Stimulated activated CD8-positive, alpha-beta memory T cell treated with anti-CD3 and anti-CD28 coated beads, Interleukin-7, amount 100 ng/mL, for 1 hour (primary cell): ENCODE measurements at regions not wholly inside any gene's neighbourhood (a gene's known extent, or its start where the extent isn't known, plus 50 kb on each side); places are given as distances from the start of the nearest gene placed in this dataset.

ENCODE experiments used
- DNase-seq, 2 donors: peaks; one replicate each; pipeline ENCODE4 v3.0.0-alpha.2; 2020; ENCODE audit warnings: low read depth in 2 of 2

DNA sequence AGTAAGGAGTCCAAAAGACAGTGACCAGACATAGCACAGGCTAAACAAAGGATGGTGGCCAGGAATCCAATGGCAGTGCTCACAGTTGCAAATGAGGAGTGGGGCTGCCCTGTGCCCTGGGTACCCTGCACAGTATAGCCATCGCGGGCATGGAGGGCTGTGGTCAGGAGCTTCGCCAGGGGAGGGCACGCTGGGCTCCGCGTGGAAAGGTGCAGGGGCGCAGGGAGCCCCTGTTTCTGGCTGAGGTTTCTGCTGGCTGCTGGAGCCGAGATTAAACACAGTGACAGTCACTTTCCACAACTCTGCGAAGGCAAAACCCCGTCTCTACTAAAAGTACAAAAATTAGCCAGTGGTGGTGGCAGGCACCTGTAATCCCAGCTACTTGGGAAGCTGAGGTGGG lies 194.7 kb downstream of the GALR1 start:
- DNase-seq: no peak

DNA sequence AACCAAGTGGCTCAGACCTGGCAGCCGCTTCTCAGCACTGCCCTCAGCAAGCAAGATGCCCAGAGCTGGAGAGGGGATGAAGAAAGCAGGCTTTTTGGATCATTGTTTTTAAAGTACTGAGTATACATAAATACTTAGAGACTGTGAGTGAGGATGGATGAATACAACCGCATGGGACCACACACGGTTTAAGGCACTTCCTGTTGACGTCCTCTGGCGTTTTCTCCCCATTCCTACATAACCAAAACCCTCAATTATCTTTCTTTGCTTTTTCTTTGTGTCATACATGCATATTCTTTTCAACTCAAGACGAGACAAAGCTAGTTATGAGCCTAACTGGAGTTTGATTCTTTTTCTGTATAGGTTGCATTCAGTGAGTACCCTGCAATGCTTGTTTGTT lies 198.4 kb downstream of the GALR1 start:
- DNase-seq: no peak

DNA sequence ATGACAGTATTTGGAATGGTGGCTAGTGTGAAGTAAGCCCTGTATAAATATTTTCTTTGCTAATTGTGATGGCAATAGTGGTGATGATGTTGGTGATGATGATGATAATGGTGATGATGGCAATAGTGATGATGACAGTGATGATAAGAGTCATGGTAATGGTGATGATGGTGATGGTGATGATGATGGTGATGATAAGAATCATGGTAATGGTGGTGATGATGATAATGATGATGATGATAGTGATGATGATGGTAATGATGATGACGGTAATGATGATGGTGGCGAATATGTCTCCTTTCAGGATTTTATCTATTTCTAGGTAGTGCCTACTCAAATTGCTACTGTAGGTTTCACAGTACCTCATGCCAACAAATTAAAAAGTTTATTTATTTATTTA lies 205.4 kb downstream of the GALR1 start:
- no peak for DNase-seq

DNA sequence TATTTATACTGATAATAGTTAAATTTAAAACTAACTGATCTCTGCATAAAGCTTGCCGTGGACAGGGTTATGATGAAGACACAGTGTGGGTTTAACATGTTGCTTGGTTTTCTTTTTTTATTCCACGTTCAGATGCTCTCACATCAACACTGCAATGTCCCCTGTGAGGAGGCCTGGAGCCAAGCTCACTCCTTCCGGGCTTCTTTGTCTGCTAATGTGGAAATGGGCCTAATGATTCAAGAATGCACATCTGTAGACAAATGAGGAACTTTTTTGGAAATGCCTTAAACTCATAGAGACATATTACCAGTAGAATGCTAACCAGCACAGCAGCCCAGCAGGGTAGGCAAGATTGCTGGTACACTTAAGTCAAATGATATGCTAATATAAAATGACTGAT lies 208.0 kb downstream of the GALR1 start:
- no peak for DNase-seq

DNA sequence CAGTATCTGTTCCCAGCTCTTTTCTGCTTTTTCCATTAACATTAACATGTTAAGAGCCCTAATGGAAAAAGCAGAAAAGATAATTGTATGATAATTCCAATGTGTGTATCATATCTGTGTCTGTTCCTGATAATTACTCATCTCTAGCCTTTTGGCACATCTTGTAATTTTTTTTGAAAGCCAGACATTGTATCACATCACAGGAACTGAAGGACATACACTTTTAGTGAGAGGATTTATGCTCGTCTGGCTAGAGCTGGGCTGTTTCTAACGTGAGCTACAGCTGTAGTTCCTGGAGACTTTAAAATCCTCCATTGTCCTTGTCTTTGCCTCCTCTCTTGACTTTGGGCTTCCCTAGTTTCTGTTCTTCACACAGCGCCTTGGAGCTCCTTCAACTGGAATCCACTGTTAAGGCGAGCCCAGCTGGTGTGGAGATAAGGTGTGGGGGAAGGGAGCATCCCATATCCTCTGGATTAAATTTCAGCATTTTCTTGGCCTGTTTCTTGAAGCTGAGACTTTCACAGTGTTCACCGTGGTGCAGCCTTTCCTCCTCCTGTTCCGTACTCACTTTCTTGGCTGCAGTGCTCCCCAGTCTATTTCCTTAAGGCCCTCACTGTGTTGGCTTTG lies 211.5 kb downstream of the GALR1 start:
- DNase-seq: no peak

DNA sequence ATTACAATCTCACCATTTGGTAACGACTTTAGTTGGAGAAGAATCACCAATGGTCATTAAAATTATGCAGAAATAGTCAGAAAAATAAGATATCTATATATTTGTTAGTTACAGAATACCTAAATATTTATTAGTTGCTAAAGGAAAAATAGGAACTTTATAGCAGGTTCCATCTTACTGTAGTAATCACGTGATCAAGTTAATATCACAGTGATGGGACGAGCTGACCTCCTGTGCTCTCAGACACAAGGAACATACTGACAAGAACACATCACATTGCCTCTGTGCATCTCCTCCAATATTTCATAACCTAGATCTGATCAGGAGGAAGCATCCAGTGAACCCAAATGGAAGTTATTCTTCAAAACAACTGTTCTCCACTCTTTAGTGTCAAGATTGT lies 215.3 kb downstream of the GALR1 start:
- DNase-seq: no peak

DNA sequence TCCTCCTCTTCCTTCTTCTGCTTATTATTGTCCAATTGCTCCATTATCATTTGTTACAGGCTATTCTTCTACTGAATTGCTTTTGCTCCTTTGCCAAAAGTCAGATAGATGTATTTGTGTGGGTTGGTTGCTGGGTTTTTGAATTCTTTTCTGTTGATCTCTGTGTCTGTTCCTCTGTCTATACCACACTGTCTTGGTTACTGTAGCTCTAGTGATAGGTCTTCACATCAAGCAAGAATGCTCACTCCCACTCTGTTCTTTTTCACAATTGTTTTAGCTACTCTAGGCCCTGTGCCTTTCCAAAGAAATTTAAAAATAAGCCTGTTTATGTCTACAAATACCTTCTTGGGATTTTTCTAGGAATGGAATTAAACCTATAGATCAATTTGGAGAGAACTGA lies 217.2 kb downstream of the GALR1 start:
- no peak for DNase-seq

DNA sequence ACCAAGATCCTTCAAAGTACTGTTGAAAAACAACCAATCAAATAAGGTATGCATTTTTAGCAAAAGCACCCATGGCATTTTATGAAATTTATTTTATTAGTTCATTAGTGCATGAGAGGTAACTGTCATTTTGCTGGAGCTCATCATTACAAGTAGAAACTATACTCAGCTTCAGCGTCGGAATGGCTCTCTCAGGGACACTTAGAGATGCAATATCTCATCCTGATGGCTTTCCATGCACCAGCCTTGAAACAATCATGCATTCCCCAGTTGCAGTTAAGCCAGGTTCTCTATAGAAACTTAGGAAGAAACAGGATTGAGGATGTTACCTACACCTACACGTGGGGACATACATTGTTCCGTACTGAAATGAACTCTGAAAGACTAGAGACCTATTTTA lies 219.5 kb downstream of the GALR1 start:
- no peak for DNase-seq

DNA sequence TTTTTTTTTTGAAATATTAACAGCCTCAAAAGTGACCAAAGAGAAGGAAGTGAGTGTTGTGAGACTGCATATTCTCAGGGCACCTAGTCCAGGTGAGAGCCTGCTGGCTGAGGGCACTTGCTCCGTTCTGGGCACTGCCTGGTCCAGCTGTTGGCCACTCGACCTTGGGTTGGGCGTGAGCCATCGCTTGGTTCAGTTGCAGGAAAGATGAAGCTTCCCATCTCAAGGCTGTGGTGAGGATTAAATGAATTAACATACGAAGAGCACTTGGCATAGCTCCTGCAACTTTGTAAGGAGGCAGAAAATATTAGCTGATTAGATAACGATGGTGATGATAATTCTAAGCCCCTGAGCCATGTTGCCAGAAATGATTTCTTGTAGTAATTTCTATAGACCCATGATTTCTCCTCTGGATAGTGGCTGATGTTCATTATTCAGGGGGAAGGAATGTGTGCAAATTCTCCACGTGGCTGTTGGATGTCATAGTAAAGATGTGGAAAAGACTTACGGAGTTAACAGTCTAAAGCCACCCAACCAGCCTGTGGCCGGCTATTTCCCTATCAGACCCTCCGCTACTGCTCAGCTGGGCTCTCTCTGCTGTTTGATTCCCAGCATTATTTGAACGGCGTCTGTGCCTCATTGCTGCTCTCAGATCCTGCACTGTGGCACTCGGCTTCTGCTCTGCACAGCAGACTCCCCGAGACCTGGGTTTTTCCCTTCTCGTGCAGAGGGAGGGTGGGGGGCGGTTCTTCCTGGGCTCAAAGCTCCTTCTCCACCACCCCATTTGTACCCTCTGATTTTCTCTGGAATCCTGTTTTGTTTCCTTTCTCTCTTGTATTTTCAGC lies 221.1 kb downstream of the GALR1 start:
- no peak for DNase-seq

DNA sequence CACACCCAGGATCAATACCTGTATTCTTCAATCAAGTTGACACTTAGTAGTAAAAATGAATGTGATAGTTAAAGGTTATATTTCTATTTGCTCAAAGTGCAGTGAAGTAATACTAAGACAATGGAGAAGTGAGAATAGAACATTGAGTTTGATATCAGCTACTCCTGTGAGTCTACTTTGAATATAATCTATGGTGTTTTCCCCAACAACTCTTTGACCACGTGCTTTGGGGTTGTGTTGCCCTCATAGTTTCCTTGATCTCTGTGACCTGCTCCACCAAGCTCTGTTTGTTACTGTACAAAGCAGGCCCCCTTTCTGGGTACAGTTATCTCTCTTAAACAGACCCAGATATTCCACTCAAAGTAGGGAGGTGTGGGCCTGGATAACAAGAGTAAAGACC lies 222.9 kb downstream of the GALR1 start:
- no peak for DNase-seq

DNA sequence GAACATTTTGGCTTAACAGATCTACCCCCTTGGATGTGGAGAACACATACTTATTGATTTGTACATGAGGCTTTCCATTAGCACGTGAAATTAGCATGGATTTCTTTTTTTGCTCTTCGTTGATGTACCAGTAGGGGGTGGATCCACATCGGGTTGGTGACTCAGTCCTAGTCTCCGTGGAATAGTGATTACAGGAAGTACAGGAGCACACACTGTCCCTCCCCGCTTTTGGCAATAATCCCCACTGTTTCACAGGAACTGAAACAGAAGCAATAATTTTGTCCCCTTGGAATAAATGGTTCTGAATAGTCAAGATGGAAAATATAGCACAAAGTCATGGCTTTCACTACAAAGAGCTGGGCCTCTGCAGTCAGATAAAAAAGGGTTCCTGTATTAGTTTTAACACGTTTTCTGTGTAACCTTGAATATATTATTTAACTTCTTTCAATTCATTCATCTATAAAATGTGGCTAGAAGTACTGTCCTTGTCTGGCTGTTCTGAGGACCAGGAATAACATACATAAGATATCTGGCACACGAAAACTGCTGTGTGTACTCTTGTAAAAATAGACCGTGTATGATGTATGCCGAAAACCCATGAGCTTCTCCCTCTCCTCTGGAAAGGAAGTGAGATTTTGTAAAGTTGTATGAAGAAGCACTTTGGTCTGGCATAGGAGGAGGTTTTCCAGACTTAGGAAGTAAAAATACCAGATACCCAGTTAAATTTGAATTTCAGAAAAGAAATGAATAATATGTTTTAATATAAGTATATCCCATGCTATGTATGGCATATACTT lies 229.2 kb downstream of the GALR1 start:
- DNase-seq: no peak

DNA sequence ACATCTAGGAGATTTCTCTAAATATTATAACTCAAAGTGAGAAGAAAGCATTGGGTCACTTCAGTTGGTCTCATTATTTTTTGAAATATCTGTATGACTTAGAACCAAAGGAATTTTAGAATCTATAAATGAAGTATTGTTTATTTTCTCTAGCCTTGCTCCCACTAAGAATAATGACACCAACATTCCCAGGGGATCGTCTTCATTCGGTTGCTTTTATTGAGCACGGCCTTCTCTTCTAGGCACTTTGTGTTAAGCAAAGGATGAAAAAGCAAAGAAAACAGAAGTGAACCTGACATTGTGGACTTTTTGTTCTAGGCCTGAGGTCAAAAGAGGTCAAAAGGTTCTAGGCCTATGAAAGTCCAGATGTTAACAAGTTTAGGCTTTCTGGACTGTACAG lies 231.9 kb downstream of the GALR1 start:
- no peak for DNase-seq

DNA sequence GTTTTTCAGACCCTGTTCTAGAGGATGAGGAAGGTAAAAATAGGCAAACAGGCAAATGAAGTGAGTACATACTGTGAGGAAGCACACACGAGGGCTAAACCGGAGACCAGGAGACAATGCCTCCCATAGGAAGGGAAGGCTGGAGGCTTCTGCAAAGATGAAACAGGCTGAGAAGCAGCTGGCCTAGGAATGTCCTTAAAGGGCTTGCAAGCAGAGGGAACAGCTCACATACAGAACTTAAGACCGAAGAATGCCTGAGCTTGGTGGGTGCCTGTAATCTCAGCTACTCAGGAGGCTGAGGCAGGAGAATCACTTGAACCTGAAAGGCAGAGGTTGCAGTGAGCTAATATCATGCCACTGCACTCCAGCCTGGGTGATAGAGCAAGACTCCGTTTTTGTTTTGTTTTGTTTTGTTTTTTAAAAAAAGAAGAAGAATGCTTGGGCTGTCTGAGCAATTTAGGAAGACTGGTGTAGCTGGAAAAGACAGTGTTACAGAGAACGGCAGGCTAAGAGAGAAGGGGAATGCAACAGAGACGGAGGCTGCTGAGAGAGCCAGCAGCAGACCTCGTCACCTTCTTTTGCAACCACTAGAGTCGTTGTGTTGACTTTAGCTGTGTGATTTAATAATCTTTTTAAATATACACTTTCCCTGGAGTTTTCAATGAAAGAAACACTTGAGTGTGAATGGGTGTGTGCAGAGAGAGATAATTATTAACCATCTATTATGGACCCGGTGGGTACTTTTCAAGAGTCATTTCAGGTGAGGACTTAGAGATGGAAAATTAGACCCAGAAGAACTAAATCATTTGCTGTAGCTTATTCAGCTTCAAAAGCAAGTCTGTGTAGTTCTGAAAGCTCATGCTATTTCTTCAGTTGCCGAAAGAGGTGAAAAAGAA lies 232.8 kb downstream of the GALR1 start:
- DNase-seq: no peak

DNA sequence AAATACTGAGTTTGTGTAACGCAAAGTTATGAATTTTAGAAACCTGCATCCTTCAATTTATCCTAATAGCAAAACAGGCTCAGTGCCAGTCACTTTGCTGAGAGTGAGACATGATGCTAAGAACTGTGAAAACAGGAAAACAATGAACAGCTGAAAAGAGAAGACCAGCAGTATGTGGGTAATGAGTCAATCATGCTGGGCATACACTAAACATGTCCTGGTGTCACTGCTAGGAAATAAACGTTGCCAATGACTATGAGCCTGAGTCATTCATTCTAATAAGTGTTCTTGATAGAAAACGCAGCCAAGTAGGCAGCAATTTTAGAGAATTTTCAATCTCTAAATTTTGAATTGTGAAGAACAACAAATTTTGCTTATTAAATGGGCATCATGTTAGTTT lies 237.3 kb downstream of the GALR1 start:
- DNase-seq: no peak

DNA sequence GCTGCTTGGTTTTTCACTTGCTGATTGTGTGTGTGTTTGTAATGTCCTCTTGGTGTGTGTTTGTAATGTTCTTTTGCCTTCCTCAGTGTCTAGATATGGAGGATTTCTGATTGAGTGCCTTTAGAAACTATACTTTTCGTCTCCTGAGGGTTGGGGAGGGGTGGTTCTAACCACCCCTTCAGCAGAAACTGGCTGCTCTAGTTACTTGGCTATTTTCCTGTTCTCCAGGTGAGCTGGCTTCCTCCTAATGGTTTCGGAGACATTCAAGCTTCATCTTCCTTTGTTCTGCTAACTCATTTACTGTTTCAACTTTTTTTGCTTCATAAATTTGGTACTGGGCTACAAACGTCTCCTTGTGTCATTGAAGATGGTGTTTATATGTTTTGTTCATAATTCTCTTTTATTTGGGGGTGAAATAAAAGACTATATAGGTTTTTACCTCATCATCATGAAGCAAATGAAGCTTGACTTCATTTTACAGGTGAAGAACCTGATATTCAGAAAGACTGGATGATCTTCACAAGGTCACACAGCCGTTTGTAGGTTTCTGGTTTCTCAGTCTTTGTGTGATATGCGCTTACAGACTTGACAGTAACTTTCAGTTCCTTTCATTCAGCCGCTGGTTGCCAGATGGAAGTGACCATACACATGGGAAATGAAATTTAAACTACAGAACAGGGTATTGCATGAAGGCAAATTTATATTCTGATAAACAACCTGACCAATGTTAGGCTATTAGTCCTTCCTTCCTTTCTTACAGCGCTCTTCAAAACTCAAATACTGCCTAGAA lies 238.5 kb downstream of the GALR1 start:
- no peak for DNase-seq

DNA sequence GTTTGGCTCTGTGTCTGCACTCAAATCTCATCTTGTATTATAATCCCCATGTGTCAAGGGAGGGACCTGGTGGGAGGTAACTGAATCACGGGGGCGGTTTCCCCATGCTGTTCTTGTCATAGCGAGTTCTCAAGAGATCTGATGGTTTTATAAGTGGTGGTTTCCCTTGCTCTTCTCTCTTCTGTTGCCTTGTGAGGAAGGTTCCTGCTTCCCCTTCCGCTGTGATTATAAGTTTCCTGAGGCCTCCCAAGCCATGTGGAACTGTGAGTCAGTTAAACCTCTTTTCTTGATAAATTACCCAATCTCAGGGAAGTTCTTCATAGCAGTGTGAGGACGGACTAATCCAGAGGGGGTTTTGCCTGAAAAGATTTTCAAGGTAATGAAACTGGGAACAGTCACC lies 245.4 kb downstream of the GALR1 start:
- no peak for DNase-seq

DNA sequence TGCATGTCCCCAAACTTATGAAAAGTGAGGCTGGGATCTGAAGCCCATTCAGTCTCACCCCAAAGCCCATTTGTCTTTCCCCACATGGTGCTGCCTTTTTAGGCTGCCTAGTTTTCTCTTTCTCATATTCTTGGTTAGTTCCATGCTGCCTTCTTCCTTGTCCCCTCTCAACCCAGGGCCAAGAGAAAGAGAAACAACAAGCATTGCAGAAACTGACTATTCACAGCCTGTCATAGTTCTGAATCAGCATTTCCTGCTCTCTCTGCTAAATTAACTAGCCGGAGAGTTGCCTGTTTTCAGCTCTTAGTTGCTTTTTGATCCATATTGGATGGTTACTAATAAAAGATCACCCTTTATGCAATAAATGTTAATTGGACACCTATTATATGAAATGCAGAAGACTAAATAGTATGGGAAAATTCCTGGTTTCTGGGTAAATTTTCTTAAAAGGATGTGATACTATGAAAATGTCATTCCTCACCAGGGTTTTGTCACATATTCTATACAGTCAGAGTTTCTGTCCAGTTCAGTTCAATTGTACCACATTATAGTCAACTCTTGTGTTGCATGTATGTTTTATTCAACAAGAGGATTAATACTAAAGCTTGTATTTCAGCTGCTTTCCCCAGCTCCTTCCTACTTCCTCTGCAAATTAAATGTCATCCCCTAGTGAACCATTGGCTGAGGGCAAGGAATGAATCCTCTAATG lies 246.5 kb downstream of the GALR1 start:
- no peak for DNase-seq

DNA sequence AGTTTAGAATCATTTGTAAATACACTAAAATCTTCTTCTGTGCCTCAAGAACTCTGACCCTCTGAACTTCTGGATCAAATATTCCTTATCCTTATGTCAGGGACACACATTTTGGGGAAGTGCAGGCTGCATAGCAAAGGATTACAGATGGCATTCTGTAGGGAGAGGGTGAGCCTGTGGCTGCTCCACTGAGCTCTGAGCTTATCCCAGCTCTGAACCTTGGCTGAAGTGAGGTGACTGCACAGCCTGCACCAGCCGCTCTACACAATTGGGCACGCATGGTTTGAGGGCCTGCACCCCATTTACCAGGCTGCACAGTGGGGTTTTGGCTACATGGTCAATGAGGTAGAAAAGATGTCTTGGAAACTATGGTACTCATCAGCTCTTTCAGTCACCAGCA lies 251.6 kb downstream of the GALR1 start:
- DNase-seq: no peak

DNA sequence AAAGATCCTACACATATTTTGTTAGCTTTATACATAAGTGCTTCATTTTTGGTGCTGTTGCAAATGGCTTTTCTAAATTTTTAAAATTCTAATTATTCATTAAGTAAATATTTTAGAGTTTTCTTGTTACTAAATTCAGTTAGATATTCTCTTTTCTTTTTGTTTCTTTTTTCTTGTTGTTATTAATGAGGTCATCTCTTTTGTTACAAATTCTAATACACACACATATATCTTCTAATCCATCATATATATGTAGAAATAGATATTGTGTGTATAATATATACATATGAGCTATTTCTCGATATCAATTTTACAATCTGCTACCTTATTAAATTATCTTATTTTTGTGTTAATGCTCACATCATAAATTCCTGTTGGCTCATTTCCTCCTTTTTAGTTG lies 255.9 kb downstream of the GALR1 start:
- DNase-seq: no peak

DNA sequence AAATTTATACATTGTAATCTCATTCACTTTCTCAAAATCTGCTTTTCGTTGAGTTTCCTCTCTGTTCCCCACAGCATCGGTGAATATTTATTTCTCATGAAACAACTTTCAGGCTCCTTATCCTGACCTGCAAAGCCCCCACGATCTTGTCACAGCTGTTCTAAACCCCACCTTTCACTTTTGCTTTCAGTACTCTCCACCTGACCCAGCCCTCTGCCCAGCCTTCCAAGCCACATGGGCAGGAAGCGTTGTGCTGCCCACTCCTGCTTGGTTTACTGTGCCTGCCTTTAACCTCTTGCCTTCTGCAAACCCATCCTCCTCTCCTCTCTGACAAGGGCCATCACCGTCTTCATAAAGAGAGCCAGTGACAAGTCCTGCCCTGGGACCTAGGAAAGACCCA lies 262.5 kb downstream of the GALR1 start:
- no peak for DNase-seq
